ENCODE measurements at regions not wholly inside any gene's neighbourhood (a gene's known extent, or its start where the extent isn't known, plus 50 kb on each side); places are given as distances from the start of the nearest gene placed in this dataset.

- Histone ChIP-seq H3K4me3 (ENCODE audit: low read depth, low read length) (no peak overlapping the region), H3K9ac (ENCODE audit: low read depth, low read length) (no peak overlapping the region), H3K9me3 (ENCODE audit: control insufficient read depth, insufficient read depth, low read length) (peaks cover 5% of the 10 kb centered on the region), H3K36me3 (ENCODE audit: control insufficient read depth, insufficient read depth, low read length) (no peaks in the 10 kb centered on the region), H3K27me3 (ENCODE audit: control insufficient read depth, insufficient read depth, low read length) (no peaks in the 10 kb centered on the region), H3K4me1 (ENCODE audit: control insufficient read depth, insufficient read depth, low read length) (peaks cover 38% of the 10 kb centered on the region)
Measured at GRCh38 chr14:55798406-55798805, 218.4 kb downstream of the KTN1 start.

GRCh38 chr14:55799508-55800095 lies 219.6 kb downstream of the KTN1 start:
- no peak overlapping the region for H3K4me3 ChIP-seq (ENCODE audit: low read depth, low read length)
- H3K27me3 ChIP-seq (ENCODE audit: control insufficient read depth, insufficient read depth, low read length): no peaks in the 10 kb centered on the region
- no peaks in the 10 kb centered on the region for H3K36me3 ChIP-seq (ENCODE audit: control insufficient read depth, insufficient read depth, low read length)
- peaks cover 5% of the 10 kb centered on the region for H3K9me3 ChIP-seq (ENCODE audit: control insufficient read depth, insufficient read depth, low read length)
- H3K9ac ChIP-seq (ENCODE audit: low read depth, low read length): no peak overlapping the region
- H3K4me1 ChIP-seq (ENCODE audit: control insufficient read depth, insufficient read depth, low read length): peaks cover 38% of the 10 kb centered on the region

GRCh38 chr14:55800156-55800785 lies 220.3 kb downstream of the KTN1 start:
- Histone ChIP-seq H3K27me3 (ENCODE audit: control insufficient read depth, insufficient read depth, low read length) (no peaks in the 10 kb centered on the region), H3K36me3 (ENCODE audit: control insufficient read depth, insufficient read depth, low read length) (no peaks in the 10 kb centered on the region), H3K4me3 (ENCODE audit: low read depth, low read length) (no peak overlapping the region), H3K4me1 (ENCODE audit: control insufficient read depth, insufficient read depth, low read length) (peaks cover 38% of the 10 kb centered on the region), H3K9me3 (ENCODE audit: control insufficient read depth, insufficient read depth, low read length) (peaks cover 5% of the 10 kb centered on the region), H3K9ac (ENCODE audit: low read depth, low read length) (no peak overlapping the region)

- H3K4me1 ChIP-seq (ENCODE audit: control insufficient read depth, insufficient read depth, low read length): peaks cover 38% of the 10 kb centered on the region
- H3K4me3 ChIP-seq (ENCODE audit: low read depth, low read length): no peak overlapping the region
- H3K9me3 ChIP-seq (ENCODE audit: control insufficient read depth, insufficient read depth, low read length): peaks cover 5% of the 10 kb centered on the region
- H3K27me3 ChIP-seq (ENCODE audit: control insufficient read depth, insufficient read depth, low read length): no peaks in the 10 kb centered on the region
- no peaks in the 10 kb centered on the region for H3K36me3 ChIP-seq (ENCODE audit: control insufficient read depth, insufficient read depth, low read length)
- no peak overlapping the region for H3K9ac ChIP-seq (ENCODE audit: low read depth, low read length)
Measured at GRCh38 chr14:55801121-55801520, 221.1 kb downstream of the KTN1 start.

GRCh38 chr14:55802986-55803872 lies 223.2 kb downstream of the KTN1 start:
- H3K27me3 ChIP-seq (ENCODE audit: control insufficient read depth, insufficient read depth, low read length): no peaks in the 10 kb centered on the region
- peaks cover 22% of the 10 kb centered on the region for H3K4me1 ChIP-seq (ENCODE audit: control insufficient read depth, insufficient read depth, low read length)
- peaks cover 5% of the 10 kb centered on the region for H3K9me3 ChIP-seq (ENCODE audit: control insufficient read depth, insufficient read depth, low read length)
- H3K36me3 ChIP-seq (ENCODE audit: control insufficient read depth, insufficient read depth, low read length): no peaks in the 10 kb centered on the region
- H3K9ac ChIP-seq (ENCODE audit: low read depth, low read length): no peak overlapping the region
- H3K4me3 ChIP-seq (ENCODE audit: low read depth, low read length): no peak overlapping the region

- peaks cover 5% of the 10 kb centered on the region for H3K9me3 ChIP-seq (ENCODE audit: control insufficient read depth, insufficient read depth, low read length)
- peaks cover 15% of the 10 kb centered on the region for H3K4me1 ChIP-seq (ENCODE audit: control insufficient read depth, insufficient read depth, low read length)
- no peaks in the 10 kb centered on the region for H3K36me3 ChIP-seq (ENCODE audit: control insufficient read depth, insufficient read depth, low read length)
- H3K4me3 ChIP-seq (ENCODE audit: low read depth, low read length): no peak overlapping the region
- H3K27me3 ChIP-seq (ENCODE audit: control insufficient read depth, insufficient read depth, low read length): no peaks in the 10 kb centered on the region
- H3K9ac ChIP-seq (ENCODE audit: low read depth, low read length): no peak overlapping the region
Measured at GRCh38 chr14:55803873-55804553, 224.0 kb downstream of the KTN1 start.

- Histone ChIP-seq H3K27me3 (ENCODE audit: control insufficient read depth, insufficient read depth, low read length) (no peaks in the 10 kb centered on the region), H3K4me1 (ENCODE audit: control insufficient read depth, insufficient read depth, low read length) (peaks cover 4% of the 10 kb centered on the region)
Measured at GRCh38 chr14:55805250-55805649, 225.2 kb downstream of the KTN1 start.

GRCh38 chr14:55807053-55807880 lies 227.3 kb downstream of the KTN1 start:
- H3K36me3 ChIP-seq (ENCODE audit: control insufficient read depth, insufficient read depth, low read length): no peaks in the 10 kb centered on the region
- no peaks in the 10 kb centered on the region for H3K27me3 ChIP-seq (ENCODE audit: control insufficient read depth, insufficient read depth, low read length)
- H3K4me3 ChIP-seq (ENCODE audit: low read depth, low read length): no peak overlapping the region
- H3K9ac ChIP-seq (ENCODE audit: low read depth, low read length): no peak overlapping the region
- H3K9me3 ChIP-seq (ENCODE audit: control insufficient read depth, insufficient read depth, low read length): no peaks in the 10 kb centered on the region
- H3K4me1 ChIP-seq (ENCODE audit: control insufficient read depth, insufficient read depth, low read length): no peaks in the 10 kb centered on the region

More at GRCh38 chr14:55805250-55805649, 225.2 kb downstream of the KTN1 start:
- peaks cover 5% of the 10 kb centered on the region for H3K9me3 ChIP-seq (ENCODE audit: control insufficient read depth, insufficient read depth, low read length)
- H3K36me3 ChIP-seq (ENCODE audit: control insufficient read depth, insufficient read depth, low read length): no peaks in the 10 kb centered on the region
- H3K9ac ChIP-seq (ENCODE audit: low read depth, low read length): no peak overlapping the region
- no peak overlapping the region for H3K4me3 ChIP-seq (ENCODE audit: low read depth, low read length)

- H3K9ac ChIP-seq (ENCODE audit: low read depth, low read length): no peak overlapping the region
Measured at GRCh38 chr14:55807881-55808379, 227.9 kb downstream of the KTN1 start.

GRCh38 chr14:55813630-55814029 lies 233.6 kb downstream of the KTN1 start:
- Histone ChIP-seq H3K9ac (ENCODE audit: low read depth, low read length) (no peak overlapping the region), H3K27me3 (ENCODE audit: control insufficient read depth, insufficient read depth, low read length) (no peaks in the 10 kb centered on the region), H3K4me3 (ENCODE audit: low read depth, low read length) (no peak overlapping the region), H3K9me3 (ENCODE audit: control insufficient read depth, insufficient read depth, low read length) (no peaks in the 10 kb centered on the region), H3K36me3 (ENCODE audit: control insufficient read depth, insufficient read depth, low read length) (no peaks in the 10 kb centered on the region), H3K4me1 (ENCODE audit: control insufficient read depth, insufficient read depth, low read length) (no peaks in the 10 kb centered on the region)

More at GRCh38 chr14:55807881-55808379, 227.9 kb downstream of the KTN1 start:
- Histone ChIP-seq H3K36me3 (ENCODE audit: control insufficient read depth, insufficient read depth, low read length) (no peaks in the 10 kb centered on the region), H3K4me1 (ENCODE audit: control insufficient read depth, insufficient read depth, low read length) (no peaks in the 10 kb centered on the region), H3K27me3 (ENCODE audit: control insufficient read depth, insufficient read depth, low read length) (no peaks in the 10 kb centered on the region), H3K9me3 (ENCODE audit: control insufficient read depth, insufficient read depth, low read length) (no peaks in the 10 kb centered on the region), H3K4me3 (ENCODE audit: low read depth, low read length) (no peak overlapping the region)

- no peaks in the 10 kb centered on the region for H3K4me1 ChIP-seq (ENCODE audit: control insufficient read depth, insufficient read depth, low read length)
- H3K36me3 ChIP-seq (ENCODE audit: control insufficient read depth, insufficient read depth, low read length): no peaks in the 10 kb centered on the region
- H3K9ac ChIP-seq (ENCODE audit: low read depth, low read length): no peak overlapping the region
- no peaks in the 10 kb centered on the region for H3K9me3 ChIP-seq (ENCODE audit: control insufficient read depth, insufficient read depth, low read length)
- no peaks in the 10 kb centered on the region for H3K27me3 ChIP-seq (ENCODE audit: control insufficient read depth, insufficient read depth, low read length)
- no peak overlapping the region for H3K4me3 ChIP-seq (ENCODE audit: low read depth, low read length)
Measured at GRCh38 chr14:55814064-55814463, 234.1 kb downstream of the KTN1 start.

Data from iPS-15b (cell line).